ENCODE measurements at regions not wholly inside any gene's neighbourhood (a gene's known extent, or its start where the extent isn't known, plus 50 kb on each side); places are given as distances from the start of the nearest gene placed in this dataset.

DNA sequence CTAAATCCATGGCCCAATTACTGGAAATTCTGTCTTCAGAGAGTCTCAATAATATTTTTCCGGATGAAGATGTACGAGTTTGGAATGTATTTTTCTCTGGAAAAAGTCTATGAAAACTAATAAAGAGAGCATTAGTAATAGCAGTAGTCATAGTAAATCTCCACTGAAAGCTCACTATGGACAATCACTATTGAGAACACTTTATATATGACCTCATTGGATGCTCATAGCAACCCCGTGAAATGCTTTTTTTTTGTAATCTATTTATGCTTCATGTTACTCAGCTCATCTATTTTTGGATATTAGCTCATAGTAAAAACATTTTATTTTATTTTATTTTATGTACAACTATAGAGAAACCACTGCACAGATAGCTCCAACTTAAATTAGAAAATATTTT lies 94.3 kb upstream of the MYO3A start:
- TF ChIP-seq ISL1 (CRISPR knock-in tag; IDR thresholded peaks at IDR 0.05) (no peak), CSDC2 (CRISPR knock-in tag; IDR thresholded peaks at IDR 0.05) (no peak), ARNTL (CRISPR knock-in tag; IDR thresholded peaks at IDR 0.05; ENCODE audit: borderline replicate concordance, low read depth) (no peak), ZFP3 (CRISPR knock-in tag; IDR thresholded peaks at IDR 0.05) (no peak), ZNF8 (CRISPR knock-in tag; IDR thresholded peaks at IDR 0.05) (no peak), SNAI2 (CRISPR knock-in tag; IDR thresholded peaks at IDR 0.05) (no peak), BACH2 (CRISPR knock-in tag; IDR thresholded peaks at IDR 0.05; ENCODE audit: borderline replicate concordance) (no peak), ZNF565 (CRISPR knock-in tag; conservative IDR thresholded peaks at IDR 0.05; ENCODE audit: low read depth) (no peak)
- TF ChIP-seq, protein P1, sequence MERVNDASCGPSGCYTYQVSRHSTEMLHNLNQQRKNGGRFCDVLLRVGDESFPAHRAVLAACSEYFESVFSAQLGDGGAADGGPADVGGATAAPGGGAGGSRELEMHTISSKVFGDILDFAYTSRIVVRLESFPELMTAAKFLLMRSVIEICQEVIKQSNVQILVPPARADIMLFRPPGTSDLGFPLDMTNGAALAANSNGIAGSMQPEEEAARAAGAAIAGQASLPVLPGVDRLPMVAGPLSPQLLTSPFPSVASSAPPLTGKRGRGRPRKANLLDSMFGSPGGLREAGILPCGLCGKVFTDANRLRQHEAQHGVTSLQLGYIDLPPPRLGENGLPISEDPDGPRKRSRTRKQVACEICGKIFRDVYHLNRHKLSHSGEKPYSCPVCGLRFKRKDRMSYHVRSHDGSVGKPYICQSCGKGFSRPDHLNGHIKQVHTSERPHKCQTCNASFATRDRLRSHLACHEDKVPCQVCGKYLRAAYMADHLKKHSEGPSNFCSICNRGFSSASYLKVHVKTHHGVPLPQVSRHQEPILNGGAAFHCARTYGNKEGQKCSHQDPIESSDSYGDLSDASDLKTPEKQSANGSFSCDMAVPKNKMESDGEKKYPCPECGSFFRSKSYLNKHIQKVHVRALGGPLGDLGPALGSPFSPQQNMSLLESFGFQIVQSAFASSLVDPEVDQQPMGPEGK (CRISPR knock-in tag; IDR thresholded peaks at IDR 0.05; ENCODE audit: borderline replicate concordance) = no peak
- TF ChIP-seq, protein P2, sequence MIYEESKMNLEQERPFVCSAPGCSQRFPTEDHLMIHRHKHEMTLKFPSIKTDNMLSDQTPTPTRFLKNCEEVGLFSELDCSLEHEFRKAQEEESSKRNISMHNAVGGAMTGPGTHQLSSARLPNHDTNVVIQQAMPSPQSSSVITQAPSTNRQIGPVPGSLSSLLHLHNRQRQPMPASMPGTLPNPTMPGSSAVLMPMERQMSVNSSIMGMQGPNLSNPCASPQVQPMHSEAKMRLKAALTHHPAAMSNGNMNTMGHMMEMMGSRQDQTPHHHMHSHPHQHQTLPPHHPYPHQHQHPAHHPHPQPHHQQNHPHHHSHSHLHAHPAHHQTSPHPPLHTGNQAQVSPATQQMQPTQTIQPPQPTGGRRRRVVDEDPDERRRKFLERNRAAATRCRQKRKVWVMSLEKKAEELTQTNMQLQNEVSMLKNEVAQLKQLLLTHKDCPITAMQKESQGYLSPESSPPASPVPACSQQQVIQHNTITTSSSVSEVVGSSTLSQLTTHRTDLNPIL (CRISPR knock-in tag; IDR thresholded peaks at IDR 0.05; ENCODE audit: low read depth) = no peak

All from SK-N-SH treated with all-trans-retinoic acid at 6 μM for 48 hours (cell line).